ENCODE measurements at regions not wholly inside any gene's neighbourhood (a gene's known extent, or its start where the extent isn't known, plus 50 kb on each side); places are given as distances from the start of the nearest gene placed in this dataset.
"Not testable (repeated sequence)": the region's sequence is repeated elsewhere in the genome, so short reads cannot be mapped to it uniquely, and the experiment has no call there.

- no peak for TF ChIP-seq Cebpa-rat (IDR thresholded peaks at IDR 0.05)
- Histone ChIP-seq H3K27me3 (no peaks in the 10 kb centered on the region), H3K4me1 (peaks cover 0 to 29% (median 12%) of the 10 kb centered on the region in 10 experiments; a peak in 11 of 20 replicates), H4K20me1 (no peaks in the 10 kb centered on the region), H3K27ac (no peak overlapping the region), H3K36me3 (no peaks in the 10 kb centered on the region), H3K4me3 (no peak overlapping the region), H3K9ac (no peak overlapping the region; a peak in 1 of 22 replicates), H3K9me3 (replicated peaks in 1 of 11) (no peaks in the 10 kb centered on the region), H3K4me2 (peak overlapping the region in 7 of 11 experiments; percentile 8 to 60 (median 48); a peak in 11 of 22 replicates)
These were observed 217.9 kb upstream of the MME start for GRCh38 chr3:154862265-154862664.

GRCh38 chr3:154852998-154853397 lies 227.1 kb upstream of the MME start:
- H3K4me3 ChIP-seq; H3K9ac ChIP-seq; H3K9me3 ChIP-seq (replicated peaks in 1 of 11); H4K20me1 ChIP-seq; H3K27me3 ChIP-seq; H3K4me2 ChIP-seq; H3K4me1 ChIP-seq; H3K36me3 ChIP-seq; H3K27ac ChIP-seq: not testable (repeated sequence)

- H3K4me2 ChIP-seq, result no peak overlapping the region
- no peaks in the 10 kb centered on the region for H4K20me1 ChIP-seq
- H3K9ac ChIP-seq, result no peak overlapping the region
- H3K4me3 ChIP-seq, result no peak overlapping the region
- TF ChIP-seq Cebpa-rat (IDR thresholded peaks at IDR 0.05), result no peak
- H3K27me3 ChIP-seq, result no peaks in the 10 kb centered on the region
- H3K36me3 ChIP-seq, result no peaks in the 10 kb centered on the region
- H3K9me3 ChIP-seq (replicated peaks in 1 of 11), result no peaks in the 10 kb centered on the region
- no peaks in the 10 kb centered on the region for H3K4me1 ChIP-seq
- H3K27ac ChIP-seq, result no peak overlapping the region
These were observed 227.6 kb upstream of the MME start for GRCh38 chr3:154852515-154852914.

- no peaks in the 10 kb centered on the region for H3K27me3 ChIP-seq
- no peaks in the 10 kb centered on the region for H4K20me1 ChIP-seq
- H3K9me3 ChIP-seq (replicated peaks in 1 of 11), result no peaks in the 10 kb centered on the region
- H3K27ac ChIP-seq, result no peak overlapping the region
- H3K4me2 ChIP-seq, result no peak overlapping the region
- H3K4me1 ChIP-seq, result no peaks in the 10 kb centered on the region
- TF ChIP-seq Cebpa-rat (IDR thresholded peaks at IDR 0.05), result no peak
- no peaks in the 10 kb centered on the region for H3K36me3 ChIP-seq
- H3K9ac ChIP-seq, result no peak overlapping the region
- no peak overlapping the region for H3K4me3 ChIP-seq
These were observed 228.5 kb upstream of the MME start for GRCh38 chr3:154851644-154852043.

- no peaks in the 10 kb centered on the region for H3K36me3 ChIP-seq
- no peak overlapping the region for H3K4me3 ChIP-seq
- no peaks in the 10 kb centered on the region for H4K20me1 ChIP-seq
- H3K9me3 ChIP-seq (replicated peaks in 1 of 11), result no peaks in the 10 kb centered on the region
- no peak overlapping the region for H3K4me2 ChIP-seq
- no peaks in the 10 kb centered on the region for H3K27me3 ChIP-seq
- no peak overlapping the region for H3K9ac ChIP-seq
- H3K4me1 ChIP-seq, result no peaks in the 10 kb centered on the region
- TF ChIP-seq Cebpa-rat (IDR thresholded peaks at IDR 0.05), result no peak
- no peak overlapping the region for H3K27ac ChIP-seq
These were observed 229.2 kb upstream of the MME start for GRCh38 chr3:154850921-154851320.

GRCh38 chr3:154849408-154849807 lies 230.7 kb upstream of the MME start:
- Histone ChIP-seq H3K27ac (no peak overlapping the region), H3K4me3 (no peak overlapping the region), H3K4me1 (no peaks in the 10 kb centered on the region), H3K9me3 (replicated peaks in 1 of 11) (no peaks in the 10 kb centered on the region), H4K20me1 (no peaks in the 10 kb centered on the region), H3K4me2 (no peak overlapping the region), H3K9ac (no peak overlapping the region), H3K36me3 (no peaks in the 10 kb centered on the region), H3K27me3 (no peaks in the 10 kb centered on the region)
- no peak for TF ChIP-seq Cebpa-rat (IDR thresholded peaks at IDR 0.05)

GRCh38 chr3:154844863-154845262 lies 235.3 kb upstream of the MME start:
- H3K27ac ChIP-seq, result no peak overlapping the region

GRCh38 chr3:154843647-154844046 lies 236.5 kb upstream of the MME start:
- no peaks in the 10 kb centered on the region for H3K4me1 ChIP-seq
- no peak overlapping the region for H3K4me3 ChIP-seq
- no peaks in the 10 kb centered on the region for H3K9me3 ChIP-seq (replicated peaks in 1 of 11)
- H4K20me1 ChIP-seq, result no peaks in the 10 kb centered on the region
- no peak overlapping the region for H3K9ac ChIP-seq
- H3K27me3 ChIP-seq, result no peaks in the 10 kb centered on the region
- no peaks in the 10 kb centered on the region for H3K36me3 ChIP-seq
- no peak overlapping the region for H3K27ac ChIP-seq
- TF ChIP-seq Cebpa-rat (IDR thresholded peaks at IDR 0.05), result no peak
- H3K4me2 ChIP-seq, result no peak overlapping the region

More at GRCh38 chr3:154844863-154845262, 235.3 kb upstream of the MME start:
- H3K27me3 ChIP-seq, result no peaks in the 10 kb centered on the region
- H3K36me3 ChIP-seq, result no peaks in the 10 kb centered on the region
- H3K4me2 ChIP-seq, result no peak overlapping the region
- H3K9ac ChIP-seq, result no peak overlapping the region
- TF ChIP-seq Cebpa-rat (IDR thresholded peaks at IDR 0.05), result no peak
- H3K4me3 ChIP-seq, result no peak overlapping the region
- H3K9me3 ChIP-seq (replicated peaks in 1 of 11), result no peaks in the 10 kb centered on the region
- H3K4me1 ChIP-seq, result no peaks in the 10 kb centered on the region
- no peaks in the 10 kb centered on the region for H4K20me1 ChIP-seq

- H3K4me3 ChIP-seq, result no peak overlapping the region
- H3K36me3 ChIP-seq, result no peaks in the 10 kb centered on the region
- no peak overlapping the region for H3K4me2 ChIP-seq
- no peaks in the 10 kb centered on the region for H4K20me1 ChIP-seq
- no peak overlapping the region for H3K9ac ChIP-seq
- TF ChIP-seq Cebpa-rat (IDR thresholded peaks at IDR 0.05), result no peak
- no peak overlapping the region for H3K27ac ChIP-seq
- H3K4me1 ChIP-seq, result no peaks in the 10 kb centered on the region
- no peaks in the 10 kb centered on the region for H3K9me3 ChIP-seq (replicated peaks in 1 of 11)
- no peaks in the 10 kb centered on the region for H3K27me3 ChIP-seq
These were observed 237.6 kb upstream of the MME start for GRCh38 chr3:154842536-154842935.

- Histone ChIP-seq H3K9me3 (replicated peaks in 1 of 11) (peaks cover 0 to 3% (median 0%) of the 10 kb centered on the region in 11 experiments; a peak in 1 of 22 replicates), H3K27ac (no peak overlapping the region), H3K4me3 (no peak overlapping the region), H3K27me3 (no peaks in the 10 kb centered on the region), H4K20me1 (no peaks in the 10 kb centered on the region), H3K36me3 (no peaks in the 10 kb centered on the region), H3K4me1 (peaks cover 0 to 4% (median 0%) of the 10 kb centered on the region in 10 experiments; a peak in 2 of 20 replicates), H3K4me2 (no peak overlapping the region), H3K9ac (no peak overlapping the region)
- no peak for TF ChIP-seq Cebpa-rat (IDR thresholded peaks at IDR 0.05)
These were observed 244.5 kb upstream of the MME start for GRCh38 chr3:154835639-154836038.

GRCh38 chr3:154834831-154835230 lies 245.3 kb upstream of the MME start:
- not testable (repeated sequence) for H3K9me3 ChIP-seq (replicated peaks in 1 of 11); H3K27ac ChIP-seq; H3K4me1 ChIP-seq; H3K36me3 ChIP-seq; H3K27me3 ChIP-seq; H3K4me2 ChIP-seq; H3K4me3 ChIP-seq; H3K9ac ChIP-seq; H4K20me1 ChIP-seq

Data from BLaER1 treated with 17β-estradiol and CSF1 and Interleukin-3, amounts not matched to agents 10 nM and 100 nM (cell line).